ENCODE measurements at regions not wholly inside any gene's neighbourhood (a gene's known extent, or its start where the extent isn't known, plus 50 kb on each side); places are given as distances from the start of the nearest gene placed in this dataset.
"Not testable (repeated sequence)": the region's sequence is repeated elsewhere in the genome, so short reads cannot be mapped to it uniquely, and the experiment has no call there.

DNA sequence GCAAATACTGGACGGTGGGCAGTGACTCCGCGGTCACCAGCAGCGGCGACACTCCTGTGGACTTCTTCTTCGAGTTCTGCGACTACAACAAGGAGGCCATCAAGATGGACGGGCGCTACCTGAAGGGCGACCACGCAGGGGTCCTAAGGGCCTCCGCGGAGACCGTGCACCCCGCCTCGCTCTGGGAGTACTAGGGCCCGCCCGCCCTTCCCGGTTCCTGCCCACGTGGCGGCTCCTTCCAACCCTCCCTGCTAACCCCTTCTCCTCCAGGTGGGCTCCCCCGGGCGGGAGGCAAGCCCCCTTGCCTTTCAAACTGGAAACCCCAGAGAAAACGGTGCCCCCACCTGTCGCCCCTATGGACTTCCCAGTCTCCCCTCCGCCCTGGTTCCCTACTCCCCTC is 58.1 kb upstream of the GOLGA8A start:
- BruUV-seq (replicated peaks); H3K79me2 ChIP-seq (ENCODE audit: control insufficient read depth, insufficient read depth, low read length); H4K20me1 ChIP-seq (ENCODE audit: control insufficient read depth, insufficient read depth); SMC1A ChIA-PET (ENCODE audit: uncharacterized antibody, unreplicated experiment); H3K4me1 ChIP-seq (ENCODE audit: control insufficient read depth, insufficient read depth, low read length); H3K27ac ChIP-seq (ENCODE audit: control insufficient read depth, insufficient read depth); H3K4me3 ChIP-seq; RAD21 ChIA-PET (ENCODE audit: unreplicated experiment); intact Hi-C loops (cut with micrococcal nuclease; ENCODE audit: unreplicated experiment); H3K36me3 ChIP-seq (ENCODE audit: control insufficient read depth in 2 of 2, insufficient read depth in 2 of 2, low read length in 1 of 2); H3K27me3 ChIP-seq (replicated peaks in 1 of 2; ENCODE audit: control insufficient read depth in 2 of 2, insufficient read depth in 2 of 2, low read length in 1 of 2); H3K9me3 ChIP-seq (replicated peaks; ENCODE audit: control insufficient read depth, insufficient read depth, low read length); POLR2A ChIA-PET; H3K4me2 ChIP-seq (ENCODE audit: control insufficient read depth, insufficient read depth); DNase-seq (ENCODE audit: low read depth, low spot score); CTCF ChIA-PET; in situ Hi-C loops (cut with MboI); H2AFZ ChIP-seq (ENCODE audit: control insufficient read depth, low read depth, low read length); H3K9ac ChIP-seq (ENCODE audit: control insufficient read depth, insufficient read depth, low read length); FAIRE-seq; ATAC-seq: not testable (repeated sequence)
- WGBS (ENCODE audit: insufficient coverage, insufficient replicate concordance, low lambda C conversion rate, missing lambda C conversion rate) = 58% methylated on average over 25 of the region's 26 CpGs

DNA sequence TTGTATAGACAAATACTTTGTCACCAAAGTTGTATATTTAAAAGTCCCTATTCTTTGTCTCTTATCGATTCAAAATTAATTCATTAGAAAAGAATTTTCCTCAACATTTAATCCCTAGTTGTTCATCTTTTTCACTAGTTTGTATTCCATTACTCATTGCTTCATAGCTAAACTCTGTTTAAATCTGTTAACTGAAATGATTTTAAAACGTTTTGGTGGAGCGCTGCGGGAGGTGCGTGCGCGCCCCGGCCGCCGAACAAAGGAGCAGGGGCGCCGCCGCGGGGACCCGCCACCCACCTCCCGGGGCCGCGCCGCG is 56.4 kb upstream of the GOLGA8A start:
- DNase-seq (ENCODE audit: low read depth, low spot score) = no peak
- no peak overlapping the region for H3K4me2 ChIP-seq (ENCODE audit: control insufficient read depth, insufficient read depth)
- intact Hi-C loops (cut with micrococcal nuclease; ENCODE audit: unreplicated experiment) = no loop called here
- H4K20me1 ChIP-seq (ENCODE audit: control insufficient read depth, insufficient read depth) = no peaks in the 10 kb centered on the region
- TF ChIP-seq BMI1 (IDR thresholded peaks at IDR 0.05; ENCODE audit: borderline replicate concordance) = no peak
- TF ChIP-seq SUPT20H (IDR thresholded peaks at IDR 0.05; ENCODE audit: borderline replicate concordance, control insufficient read depth, low read depth, low read length) = no peak
- no peak for TF ChIP-seq ZBED1 (IDR thresholded peaks at IDR 0.05; ENCODE audit: borderline replicate concordance)
- TF ChIP-seq ETV6 (conservative IDR thresholded peaks at IDR 0.05 in 1 of 2, IDR thresholded peaks at IDR 0.05 in 1 of 2; ENCODE audit: borderline replicate concordance in 1 of 2, low read depth in 1 of 2) = no peak
- TF ChIP-seq FOXM1 (IDR thresholded peaks at IDR 0.05; ENCODE audit: low read depth, low read length) = no peak
- TF ChIP-seq LARP7 (IDR thresholded peaks at IDR 0.05) = no peak
- no peak for TF ChIP-seq PKNOX1 (IDR thresholded peaks at IDR 0.05)
- TF ChIP-seq IKZF2 (IDR thresholded peaks at IDR 0.05) = no peak
- TF ChIP-seq ZNF24 (IDR thresholded peaks at IDR 0.05) = no peak
- no peak for TF ChIP-seq CTCF (IDR thresholded peaks at IDR 0.05 in 2 of 3, conservative IDR thresholded peaks at IDR 0.05 in 1 of 3; ENCODE audit: control insufficient read depth in 2 of 3, extremely low read depth in 1 of 3, insufficient read depth in 1 of 3, low read depth in 3 of 3, low read length in 3 of 3)
- TF ChIP-seq TARDBP (IDR thresholded peaks at IDR 0.05; ENCODE audit: borderline replicate concordance) = no peak
- TF ChIP-seq, protein P1, sequence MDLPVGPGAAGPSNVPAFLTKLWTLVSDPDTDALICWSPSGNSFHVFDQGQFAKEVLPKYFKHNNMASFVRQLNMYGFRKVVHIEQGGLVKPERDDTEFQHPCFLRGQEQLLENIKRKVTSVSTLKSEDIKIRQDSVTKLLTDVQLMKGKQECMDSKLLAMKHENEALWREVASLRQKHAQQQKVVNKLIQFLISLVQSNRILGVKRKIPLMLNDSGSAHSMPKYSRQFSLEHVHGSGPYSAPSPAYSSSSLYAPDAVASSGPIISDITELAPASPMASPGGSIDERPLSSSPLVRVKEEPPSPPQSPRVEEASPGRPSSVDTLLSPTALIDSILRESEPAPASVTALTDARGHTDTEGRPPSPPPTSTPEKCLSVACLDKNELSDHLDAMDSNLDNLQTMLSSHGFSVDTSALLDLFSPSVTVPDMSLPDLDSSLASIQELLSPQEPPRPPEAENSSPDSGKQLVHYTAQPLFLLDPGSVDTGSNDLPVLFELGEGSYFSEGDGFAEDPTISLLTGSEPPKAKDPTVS (IDR thresholded peaks at IDR 0.05; ENCODE audit: low read depth, low read length) = no peak
- peaks cover 2% of the 10 kb centered on the region; the same call in 2 of the 3 replicates for H3K9me3 ChIP-seq (replicated peaks; ENCODE audit: control insufficient read depth, insufficient read depth, low read length)
- peaks cover 5 to 8% of the 10 kb centered on the region in 2 experiments; a peak in 3 of 4 replicates for H3K27me3 ChIP-seq (replicated peaks in 1 of 2; ENCODE audit: control insufficient read depth in 2 of 2, insufficient read depth in 2 of 2, low read length in 1 of 2)
- H3K4me3 ChIP-seq = no peak overlapping the region
- H3K4me1 ChIP-seq (ENCODE audit: control insufficient read depth, insufficient read depth, low read length) = no peaks in the 10 kb centered on the region; the same call in 1 of the 2 replicates
- ChIA-PET POLR2A (no interaction called here), CTCF (no interaction called here), SMC1A (ENCODE audit: uncharacterized antibody, unreplicated experiment) (no interaction called here), RAD21 (ENCODE audit: unreplicated experiment) (no interaction called here)
- no peak for FAIRE-seq
- no peak overlapping the region for H3K9ac ChIP-seq (ENCODE audit: control insufficient read depth, insufficient read depth, low read length)
- BruUV-seq (replicated peaks) = no TSS peak
- no peak overlapping the region for H3K27ac ChIP-seq (ENCODE audit: control insufficient read depth, insufficient read depth)
- H2AFZ ChIP-seq (ENCODE audit: control insufficient read depth, low read depth, low read length) = no peak overlapping the region
- in situ Hi-C loops (cut with MboI) = no loop called here
- no peak for ATAC-seq
- no peaks in the 10 kb centered on the region for H3K36me3 ChIP-seq (ENCODE audit: control insufficient read depth in 2 of 2, insufficient read depth in 2 of 2, low read length in 1 of 2)
- WGBS (ENCODE audit: insufficient coverage, insufficient replicate concordance, low lambda C conversion rate, missing lambda C conversion rate) = 42% methylated on average over 20 of the region's 20 CpGs
- H3K79me2 ChIP-seq (ENCODE audit: control insufficient read depth, insufficient read depth, low read length) = no peaks in the 10 kb centered on the region
